K562 (cell line): ENCODE measurements at regions not wholly inside any gene's neighbourhood (a gene's known extent, or its start where the extent isn't known, plus 50 kb on each side); places are given as distances from the start of the nearest gene placed in this dataset.

Source experiments
- ATAC-seq: fragments of 200-7000 bp; cut with Tn5 transposase; 3 replicates; pipeline ENCODE4 v1.9.1; 2020; ENCODE audit warnings: moderate library complexity
- BruUV-seq: library from RNA; stranded (reverse); fragments of 400-500 nt; replicated peaks from 2 replicates; lab custom pipeline; 2021; lab: Mats Ljungman, UMichigan
- CTCF ChIA-PET: fragments of 300-600 bp; formaldehyde crosslinking; extraction: SDS; loops from one replicate; lab custom pipeline; 2021; ENCODE audit warnings: low intra/inter-chr PET ratio; lab: Yijun Ruan, JAX
- POLR2A ChIA-PET: fragments of 300-600, 350-650 bp; sonication (Branson Sonifier 250); formaldehyde crosslinking; extraction: SDS; loops from one replicate; lab custom pipeline; 2021; ENCODE audit warnings: antibody characterized with exemption, inconsistent platforms; lab: Yijun Ruan, JAX
- DNase-seq, 4 experiments: peaks; one replicate each; pipeline versions ENCODE4 v3.0.0 to v3.0.0-alpha.2; 2011 to 2018; ENCODE audit warnings: low spot score in 3 of 4, mixed read lengths in 3 of 4; ENCODE audit errors: extremely low read depth in 1 of 4
- FAIRE-seq: peaks from 2 replicates; lab custom pipeline; 2011; peaks lifted over from hg19 to GRCh38; lab: Jason Lieb, UNC
- H2AFZ ChIP-seq: 2 replicates; pipeline ENCODE4 v1.6.0; 2011; ENCODE audit warnings: low read depth, low read length, control low read depth, inconsistent platforms
- H3K27ac ChIP-seq: fragments of 200-600 bp; 3 replicates; pipeline ENCODE4 v1.8.0; 2011; ENCODE audit warnings: low read depth, mild to moderate bottlenecking, control low read depth, inconsistent platforms, low read length, moderate library complexity, mixed read lengths; ENCODE audit errors: extremely low read depth
- H3K27me3 ChIP-seq, 2 experiments: fragments of 300-600 bp in 1 of 2; 2 replicates in 1 of 2; 3 replicates in 1 of 2; pipeline versions ENCODE4 v1.6.0 to v1.8.0; 2011; ENCODE audit warnings: inconsistent platforms in 2 of 2, low read length in 2 of 2, mild to moderate bottlenecking in 1 of 2, mixed read lengths in 1 of 2, moderate library complexity in 1 of 2; ENCODE audit not compliant: control insufficient read depth in 2 of 2, insufficient read depth in 2 of 2
- H3K36me3 ChIP-seq: fragments of 300-600 bp; 3 replicates; pipeline ENCODE4 v1.8.0; 2011; ENCODE audit warnings: mild to moderate bottlenecking, low read length, inconsistent platforms; ENCODE audit not compliant: control insufficient read depth, insufficient read depth
- H3K4me1 ChIP-seq, 2 experiments: fragments of 200-600 bp in 1 of 2; replicated peaks in 1 of 2; 2 replicates in 1 of 2; 3 replicates in 1 of 2; pipeline versions ENCODE4 v1.5.1 to v1.8.0; 2011; ENCODE audit warnings: inconsistent platforms in 2 of 2, low read length in 2 of 2, mild to moderate bottlenecking in 1 of 2, mixed read lengths in 1 of 2, moderate library complexity in 1 of 2; ENCODE audit not compliant: control insufficient read depth in 2 of 2, insufficient read depth in 2 of 2
- H3K4me2 ChIP-seq: 2 replicates; pipeline ENCODE4 v1.6.1; 2011; ENCODE audit warnings: low read length, control low read depth, inconsistent platforms, mixed read lengths; ENCODE audit not compliant: insufficient read depth
- H3K4me3 ChIP-seq: fragments of 200-600 bp; sonication (generic), shearing (Covaris generic); 2 replicates; pipeline ENCODE4 v1.5.1; 2016; ENCODE audit warnings: control low read depth, inconsistent platforms
- H3K79me2 ChIP-seq: fragments of 200-600 bp; 3 replicates; pipeline ENCODE4 v1.8.0; 2011; ENCODE audit warnings: low read length, inconsistent platforms; ENCODE audit not compliant: control insufficient read depth, insufficient read depth
- H3K9ac ChIP-seq, 2 experiments: 2 replicates each; pipeline versions ENCODE4 v1.6.0 to v1.6.1; 2011; ENCODE audit warnings: low read depth in 2 of 2, low read length in 2 of 2, control low read depth in 1 of 2, inconsistent platforms in 1 of 2, mild to moderate bottlenecking in 1 of 2, mixed read lengths in 1 of 2; ENCODE audit not compliant: insufficient read depth in 1 of 2
- H3K9me1 ChIP-seq: one replicate; pipeline ENCODE4 v1.6.0; 2011; ENCODE audit warnings: inconsistent platforms, mild to moderate bottlenecking, low read length, moderate library complexity; ENCODE audit not compliant: control insufficient read depth, insufficient read depth
- H3K9me3 ChIP-seq: replicated peaks from 2 replicates; pipeline ENCODE4 v1.5.1; 2011; ENCODE audit warnings: low read depth, low read length, inconsistent platforms; ENCODE audit not compliant: control insufficient read depth, insufficient read depth
- H4K20me1 ChIP-seq: replicated peaks from 2 replicates; pipeline ENCODE4 v1.6.1; 2011; ENCODE audit warnings: low read length, inconsistent platforms, mixed read lengths; ENCODE audit not compliant: control insufficient read depth, insufficient read depth
- ATF1 ChIP-seq, 2 experiments: fragments of 450-650 bp in 1 of 2; IDR thresholded peaks; 2 replicates each; pipeline ENCODE4 v1.6.1; 2016; ENCODE audit warnings: missing compliant biosample characterization in 1 of 2, missing genetic modification characterization in 1 of 2
- CXXC5 ChIP-seq: fragments of 250-450 bp; sonication (Bioruptor Pico); IDR thresholded peaks from 2 replicates; pipeline ENCODE4 v1.8.0; 2022; ENCODE audit warnings: inconsistent platforms, mild to moderate bottlenecking, moderate library complexity
- EZH2 ChIP-seq: IDR thresholded peaks from 2 replicates; pipeline ENCODE4 v1.6.1; 2012; ENCODE audit warnings: low read depth, mild to moderate bottlenecking, inconsistent platforms, low read length, borderline replicate concordance
- FOXK2 ChIP-seq, 2 experiments: fragments of 450-650 bp; IDR thresholded peaks in 1 of 2; conservative IDR thresholded peaks in 1 of 2; 2 replicates each; pipeline ENCODE4 v1.6.1; 2016; ENCODE audit warnings: low read depth in 2 of 2, mild to moderate bottlenecking in 1 of 2
- NRF1 ChIP-seq, 2 experiments: fragments of 450-650 bp; IDR thresholded peaks in 1 of 2; conservative IDR thresholded peaks in 1 of 2; 2 replicates each; pipeline ENCODE4 v1.6.1; 2014; ENCODE audit warnings: mild to moderate bottlenecking in 2 of 2
- RAD21 ChIP-seq, 2 experiments: fragments of 250-450 bp in 1 of 2; fragments of 450-650 bp in 1 of 2; sonication (Bioruptor Pico) in 1 of 2; formaldehyde crosslinking in 1 of 2; IDR thresholded peaks in 1 of 2; conservative IDR thresholded peaks in 1 of 2; 2 replicates each; pipeline versions ENCODE4 v1.4.0 to v1.8.0; 2020 to 2022; ENCODE audit warnings: mild to moderate bottlenecking in 2 of 2, moderate library complexity in 1 of 2
- TOE1 ChIP-seq, 2 experiments: fragments of 450-650 bp in 1 of 2; sonication (generic) in 1 of 2; formaldehyde crosslinking in 1 of 2; IDR thresholded peaks; 2 replicates each; pipeline versions ENCODE4 v1.7.1 to v1.8.0; 2016 to 2022; ENCODE audit warnings: borderline replicate concordance in 2 of 2, mild to moderate bottlenecking in 2 of 2, antibody characterized with exemption in 1 of 2, inconsistent platforms in 1 of 2, low read depth in 1 of 2, missing genetic modification reagents in 1 of 2, moderate library complexity in 1 of 2
- XRCC5 ChIP-seq: fragments of 200-400 bp; formaldehyde crosslinking; IDR thresholded peaks from 2 replicates; pipeline ENCODE4 v1.6.1; 2017; ENCODE audit warnings: low read depth, mild to moderate bottlenecking, low read length
- WGBS: fragments of 100-300 bp; shearing (Covaris generic); methylation state at CpG from one replicate; pipeline ENCODE4 v1.1.6; 2016; ENCODE audit warnings: low coverage, mixed read lengths; ENCODE audit not compliant: insufficient coverage; ENCODE audit errors: missing lambda C conversion rate; 5-methylcytosine and 5-hydroxymethylcytosine counted together
- in situ Hi-C: fragments of 300-500 bp; cut with MboI; formaldehyde crosslinking; loops from 4 replicates; pipeline ENCODE4 v1.15.0; 2018; ENCODE audit warnings: inconsistent platforms, mixed read lengths
- intact Hi-C: fragments of 100-400 bp; cut with micrococcal nuclease; formaldehyde crosslinking; loops from 2 replicates; pipeline ENCODE4 v1.14.2; 2022
- TF ChIP-seq, protein P1 (sequence below): fragments of 450-650 bp; IDR thresholded peaks from 2 replicates; pipeline ENCODE4 v1.6.1; 2017; ENCODE audit warnings: antibody characterized with exemption, mild to moderate bottlenecking
- TF ChIP-seq, protein P2 (sequence below), 2 experiments: IDR thresholded peaks; 2 replicates each; pipeline ENCODE4 v1.6.1; 2011; ENCODE audit warnings: borderline replicate concordance in 1 of 2, control low read depth in 1 of 2, low read depth in 1 of 2, low read length in 1 of 2, mild to moderate bottlenecking in 1 of 2, mixed read lengths in 1 of 2, moderate library complexity in 1 of 2; ENCODE audit not compliant: insufficient read depth in 1 of 2, insufficient read length in 1 of 2, poor library complexity in 1 of 2, severe bottlenecking in 1 of 2; ENCODE audit errors: extremely low read depth in 1 of 2
- TF ChIP-seq, protein P3 (sequence below), 3 experiments: fragments of 200-800 bp in 1 of 3; sonication (Bioruptor generic) in 1 of 3; sonication (generic) in 1 of 3; formaldehyde crosslinking in 1 of 3; IDR thresholded peaks; 2 replicates each; pipeline versions ENCODE4 v1.6.1 to v1.8.0; 2016 to 2022; ENCODE audit warnings: mild to moderate bottlenecking in 2 of 3, missing compliant biosample characterization in 2 of 3, missing genetic modification characterization in 2 of 3, missing genetic modification reagents in 1 of 3

DNA sequence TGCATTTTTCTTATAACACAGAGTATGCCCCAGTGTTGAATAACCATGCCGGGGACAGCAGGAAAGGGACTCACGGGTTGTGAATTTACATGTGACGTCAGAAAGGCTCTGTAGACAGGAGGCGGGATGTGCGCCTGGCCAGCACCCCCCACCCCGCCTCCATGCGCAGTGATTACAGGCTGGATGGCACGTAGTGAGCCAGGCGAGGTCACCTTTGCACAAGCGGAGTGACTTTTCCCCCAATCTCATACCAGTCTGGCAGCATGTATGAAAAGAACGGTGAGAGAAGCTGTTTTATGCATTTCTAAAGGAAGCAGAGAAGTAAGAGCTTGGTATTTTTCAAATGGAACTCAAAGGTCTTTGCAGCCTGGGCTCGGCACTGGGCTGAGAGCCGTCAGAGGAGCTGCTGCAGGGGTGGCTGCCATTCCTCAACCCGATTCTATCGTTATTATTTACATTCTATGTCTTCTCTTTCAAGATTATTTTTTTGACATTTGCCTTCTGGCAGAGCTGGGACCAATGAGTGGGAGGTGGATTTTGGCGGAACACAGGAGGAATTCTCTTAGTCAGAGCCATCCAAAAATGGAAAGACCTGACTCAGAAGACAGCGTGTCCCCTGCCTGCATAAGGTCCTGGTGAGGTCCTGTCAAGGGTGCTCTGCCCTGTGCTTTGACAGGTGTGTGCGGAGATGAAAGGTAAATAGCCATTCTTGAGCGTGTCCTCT lies 115.6 kb upstream of the SLC45A1 start:
- Histone ChIP-seq H3K9ac (no peak overlapping the region), H3K9me3 (no peaks in the 10 kb centered on the region), H3K27me3 (peaks cover 0 to 22% of the 10 kb centered on the region in 2 experiments; a peak in 2 of 5 replicates), H3K4me2 (peak overlapping the region; percentile 29; the same call in 1 of the 2 replicates), H3K27ac (no peak overlapping the region), H3K4me3 (no peak overlapping the region), H2AFZ (no peak overlapping the region), H3K9me1 (no peaks in the 10 kb centered on the region), H3K79me2 (no peaks in the 10 kb centered on the region), H4K20me1 (no peaks in the 10 kb centered on the region), H3K36me3 (no peaks in the 10 kb centered on the region), H3K4me1 (peaks cover 23 to 27% of the 10 kb centered on the region in 2 experiments)
- FAIRE-seq (no peak), DNase-seq (peak; percentile 43 to 51 (median 46)), ATAC-seq (peak; percentile 23; the same call in 2 of the 3 replicates)
- POLR2A ChIA-PET, result interaction anchor here (0.6 to 1.1 kb wide), 8 partner anchors 8 to 123 kb away, joined by 3 to 4 read pairs (median 3); no protein-coding TSS in a partner anchor
- intact Hi-C loops, result no loop called here
- in situ Hi-C loops, result no loop called here
- no TSS peak for BruUV-seq
- 19% methylated on average over 19 of the region's 19 CpGs for WGBS
- CTCF ChIA-PET, result no interaction called here
- TF ChIP-seq CXXC5 (CRISPR knock-in tag) (peak; percentile 28; the same call in 1 of the 2 replicates), FOXK2 (conservative IDR thresholded peaks at IDR 0.05 in 1 of 2, IDR thresholded peaks at IDR 0.05 in 1 of 2; ENCODE audit: low read depth in 2 of 2) (0 out of 4 replicates have a peak, but pooled peaks of 1 of the 2 experiments have one; percentile 21), XRCC5 (no peak), RAD21 (CRISPR knock-in tag; conservative IDR thresholded peaks at IDR 0.05 in 1 of 2, IDR thresholded peaks at IDR 0.05 in 1 of 2) (no peak), NRF1 (conservative IDR thresholded peaks at IDR 0.05 in 1 of 2, IDR thresholded peaks at IDR 0.05 in 1 of 2) (peak; percentile 74 to 77), ATF1 (CRISPR knock-in tag; IDR thresholded peaks at IDR 0.05) (no peak), ATF1 (tag; IDR thresholded peaks at IDR 0.05) (peak; percentile 78), EZH2 (no peak), TOE1 (IDR thresholded peaks at IDR 0.05; ENCODE audit: borderline replicate concordance) (0 out of 2 replicates have a peak, but pooled peaks have one; percentile 21), TOE1 (CRISPR knock-in tag; IDR thresholded peaks at IDR 0.05; ENCODE audit: borderline replicate concordance, low read depth) (no peak)
- TF ChIP-seq, protein P1, sequence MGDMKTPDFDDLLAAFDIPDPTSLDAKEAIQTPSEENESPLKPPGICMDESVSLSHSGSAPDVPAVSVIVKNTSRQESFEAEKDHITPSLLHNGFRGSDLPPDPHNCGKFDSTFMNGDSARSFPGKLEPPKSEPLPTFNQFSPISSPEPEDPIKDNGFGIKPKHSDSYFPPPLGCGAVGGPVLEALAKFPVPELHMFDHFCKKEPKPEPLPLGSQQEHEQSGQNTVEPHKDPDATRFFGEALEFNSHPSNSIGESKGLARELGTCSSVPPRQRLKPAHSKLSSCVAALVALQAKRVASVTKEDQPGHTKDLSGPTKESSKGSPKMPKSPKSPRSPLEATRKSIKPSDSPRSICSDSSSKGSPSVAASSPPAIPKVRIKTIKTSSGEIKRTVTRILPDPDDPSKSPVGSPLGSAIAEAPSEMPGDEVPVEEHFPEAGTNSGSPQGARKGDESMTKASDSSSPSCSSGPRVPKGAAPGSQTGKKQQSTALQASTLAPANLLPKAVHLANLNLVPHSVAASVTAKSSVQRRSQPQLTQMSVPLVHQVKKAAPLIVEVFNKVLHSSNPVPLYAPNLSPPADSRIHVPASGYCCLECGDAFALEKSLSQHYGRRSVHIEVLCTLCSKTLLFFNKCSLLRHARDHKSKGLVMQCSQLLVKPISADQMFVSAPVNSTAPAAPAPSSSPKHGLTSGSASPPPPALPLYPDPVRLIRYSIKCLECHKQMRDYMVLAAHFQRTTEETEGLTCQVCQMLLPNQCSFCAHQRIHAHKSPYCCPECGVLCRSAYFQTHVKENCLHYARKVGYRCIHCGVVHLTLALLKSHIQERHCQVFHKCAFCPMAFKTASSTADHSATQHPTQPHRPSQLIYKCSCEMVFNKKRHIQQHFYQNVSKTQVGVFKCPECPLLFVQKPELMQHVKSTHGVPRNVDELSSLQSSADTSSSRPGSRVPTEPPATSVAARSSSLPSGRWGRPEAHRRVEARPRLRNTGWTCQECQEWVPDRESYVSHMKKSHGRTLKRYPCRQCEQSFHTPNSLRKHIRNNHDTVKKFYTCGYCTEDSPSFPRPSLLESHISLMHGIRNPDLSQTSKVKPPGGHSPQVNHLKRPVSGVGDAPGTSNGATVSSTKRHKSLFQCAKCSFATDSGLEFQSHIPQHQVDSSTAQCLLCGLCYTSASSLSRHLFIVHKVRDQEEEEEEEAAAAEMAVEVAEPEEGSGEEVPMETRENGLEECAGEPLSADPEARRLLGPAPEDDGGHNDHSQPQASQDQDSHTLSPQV, result peak; percentile 34; the same call in 1 of the 2 replicates
- TF ChIP-seq, protein P2, sequence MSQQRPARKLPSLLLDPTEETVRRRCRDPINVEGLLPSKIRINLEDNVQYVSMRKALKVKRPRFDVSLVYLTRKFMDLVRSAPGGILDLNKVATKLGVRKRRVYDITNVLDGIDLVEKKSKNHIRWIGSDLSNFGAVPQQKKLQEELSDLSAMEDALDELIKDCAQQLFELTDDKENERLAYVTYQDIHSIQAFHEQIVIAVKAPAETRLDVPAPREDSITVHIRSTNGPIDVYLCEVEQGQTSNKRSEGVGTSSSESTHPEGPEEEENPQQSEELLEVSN (IDR thresholded peaks at IDR 0.05; ENCODE audit: borderline replicate concordance in 1 of 2, extremely low read depth in 1 of 2, insufficient read depth in 1 of 2, insufficient read length in 1 of 2, low read depth in 1 of 2, low read length in 1 of 2, poor library complexity in 1 of 2, severe bottlenecking in 1 of 2), result peak in 1 of 2 experiments; percentile 29
- TF ChIP-seq, protein P3, sequence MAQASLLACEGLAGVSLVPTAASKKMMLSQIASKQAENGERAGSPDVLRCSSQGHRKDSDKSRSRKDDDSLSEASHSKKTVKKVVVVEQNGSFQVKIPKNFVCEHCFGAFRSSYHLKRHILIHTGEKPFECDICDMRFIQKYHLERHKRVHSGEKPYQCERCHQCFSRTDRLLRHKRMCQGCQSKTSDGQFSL (CRISPR knock-in tag; IDR thresholded peaks at IDR 0.05), result peak; percentile 51; the same call in 1 of the 2 replicates
- TF ChIP-seq, protein P3 (tag; IDR thresholded peaks at IDR 0.05), result peak in 1 of 2 experiments; percentile 67; a peak in 2 of 4 replicates
